SK-N-MC (cell line): ENCODE measurements at regions not wholly inside any gene's neighbourhood (a gene's known extent, or its start where the extent isn't known, plus 50 kb on each side); places are given as distances from the start of the nearest gene placed in this dataset.

Source experiments
- EZH2 ChIP-seq: fragments of 200-600 bp; sonication (generic); IDR thresholded peaks from one replicate; pipeline ENCODE4 v1.6.1; 2017; ENCODE audit warnings: antibody characterized with exemption
- FOXP2 ChIP-seq: optimal IDR thresholded peaks from 2 replicates; pipeline ENCODE3; 2011; ENCODE audit warnings: mild to moderate bottlenecking, moderate library complexity; ENCODE audit not compliant: insufficient read depth; ENCODE audit errors: extremely low read length, control extremely low read depth

GRCh38 chr15:52923626-52924025 lies 133.5 kb upstream of the ONECUT1 start:
- no peak for TF ChIP-seq FOXP2
- TF ChIP-seq EZH2 = no peak
